Vagina (tissue), 2 donors: ENCODE measurements at regions not wholly inside any gene's neighbourhood (a gene's known extent, or its start where the extent isn't known, plus 50 kb on each side); places are given as distances from the start of the nearest gene placed in this dataset.

Source experiments
- POLR2A ChIP-seq, 2 donors: fragments of 450-650 bp; IDR thresholded peaks; one replicate each; pipeline ENCODE4 v1.6.1; 2017; ENCODE audit warnings: antibody characterized with exemption in 2 of 2, mild to moderate bottlenecking in 2 of 2, moderate library complexity in 2 of 2
- TF ChIP-seq, protein P1 (sequence below), 3 experiments: fragments of 450-650 bp in 2 of 3; fragments of 200-600 bp in 1 of 3; sonication (generic) in 1 of 3; IDR thresholded peaks; one replicate each; pipeline ENCODE4 v1.5.1; 2017 to 2019; ENCODE audit warnings: antibody characterized with exemption in 3 of 3, mild to moderate bottlenecking in 2 of 3, moderate library complexity in 2 of 3

DNA sequence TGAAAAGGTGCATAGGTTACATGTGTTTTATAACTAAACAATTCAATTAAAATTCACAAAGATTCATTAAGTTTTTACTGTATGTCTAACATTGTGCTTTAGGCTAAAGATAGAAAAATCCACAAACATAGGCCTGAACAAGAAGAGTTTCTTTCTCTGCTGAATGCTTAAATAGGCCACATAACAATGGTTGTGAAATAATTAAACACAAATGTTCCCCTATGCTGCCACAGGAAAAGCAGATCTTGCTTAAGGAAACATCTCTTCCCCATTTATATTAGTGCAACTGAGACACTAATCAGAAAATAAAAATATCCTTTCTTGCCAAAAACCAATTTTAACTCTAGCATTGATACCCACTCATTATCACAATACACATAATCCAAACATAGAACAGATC lies 725.4 kb upstream of the DPPA4 start:
- TF ChIP-seq, protein P1, sequence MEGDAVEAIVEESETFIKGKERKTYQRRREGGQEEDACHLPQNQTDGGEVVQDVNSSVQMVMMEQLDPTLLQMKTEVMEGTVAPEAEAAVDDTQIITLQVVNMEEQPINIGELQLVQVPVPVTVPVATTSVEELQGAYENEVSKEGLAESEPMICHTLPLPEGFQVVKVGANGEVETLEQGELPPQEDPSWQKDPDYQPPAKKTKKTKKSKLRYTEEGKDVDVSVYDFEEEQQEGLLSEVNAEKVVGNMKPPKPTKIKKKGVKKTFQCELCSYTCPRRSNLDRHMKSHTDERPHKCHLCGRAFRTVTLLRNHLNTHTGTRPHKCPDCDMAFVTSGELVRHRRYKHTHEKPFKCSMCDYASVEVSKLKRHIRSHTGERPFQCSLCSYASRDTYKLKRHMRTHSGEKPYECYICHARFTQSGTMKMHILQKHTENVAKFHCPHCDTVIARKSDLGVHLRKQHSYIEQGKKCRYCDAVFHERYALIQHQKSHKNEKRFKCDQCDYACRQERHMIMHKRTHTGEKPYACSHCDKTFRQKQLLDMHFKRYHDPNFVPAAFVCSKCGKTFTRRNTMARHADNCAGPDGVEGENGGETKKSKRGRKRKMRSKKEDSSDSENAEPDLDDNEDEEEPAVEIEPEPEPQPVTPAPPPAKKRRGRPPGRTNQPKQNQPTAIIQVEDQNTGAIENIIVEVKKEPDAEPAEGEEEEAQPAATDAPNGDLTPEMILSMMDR (IDR thresholded peaks at IDR 0.05), result no peak
- TF ChIP-seq POLR2A (IDR thresholded peaks at IDR 0.05), result no peak
